SU-DHL-6 (cell line): ENCODE measurements at regions not wholly inside any gene's neighbourhood (a gene's known extent, or its start where the extent isn't known, plus 50 kb on each side); places are given as distances from the start of the nearest gene placed in this dataset.

Experiments used
- H2AFZ ChIP-seq: fragments of 200-600 bp; sonication (generic); 2 replicates; pipeline ENCODE4 v1.6.1; 2014; ENCODE audit warnings: low read depth, mild to moderate bottlenecking, moderate library complexity, mixed read lengths, antibody characterized with exemption, low read length; ENCODE audit not compliant: severe bottlenecking
- H3F3A ChIP-seq: fragments of 200-600 bp; shearing (Covaris generic); 2 replicates; pipeline ENCODE4 v1.6.0; 2016; ENCODE audit warnings: antibody characterized with exemption, mild to moderate bottlenecking; ENCODE audit not compliant: insufficient read depth
- H3K27ac ChIP-seq: fragments of 200-600 bp; sonication (generic); 2 replicates; pipeline ENCODE4 v1.5.1; 2016; ENCODE audit warnings: low read depth, mild to moderate bottlenecking, low read length, moderate library complexity, mixed read lengths
- H3K27me3 ChIP-seq: fragments of 200-600 bp; sonication (generic), shearing (Covaris generic); 2 replicates; pipeline ENCODE4 v1.6.0; 2014; ENCODE audit warnings: mild to moderate bottlenecking, low read length
- H3K36me3 ChIP-seq: fragments of 200-600 bp; sonication (generic); 2 replicates; pipeline ENCODE4 v1.6.1; 2014; ENCODE audit warnings: mild to moderate bottlenecking, low read length, mixed read lengths
- H3K4me2 ChIP-seq: fragments of 300-600, 200-600 bp; shearing (Covaris generic), sonication (generic); 2 replicates; pipeline ENCODE4 v1.6.0; 2014; ENCODE audit warnings: low read length, low read depth, mild to moderate bottlenecking; ENCODE audit not compliant: poor library complexity, severe bottlenecking
- H3K4me3 ChIP-seq: fragments of 200-600 bp; sonication (generic); 2 replicates; pipeline ENCODE4 v1.5.1; 2014; ENCODE audit warnings: antibody characterized with exemption, low read length, mild to moderate bottlenecking, mixed read lengths; ENCODE audit not compliant: insufficient read depth, poor library complexity, severe bottlenecking
- H3K79me2 ChIP-seq: fragments of 200-600 bp; sonication (generic); 2 replicates; pipeline ENCODE4 v1.6.1; 2014; ENCODE audit warnings: mild to moderate bottlenecking, low read length, moderate library complexity; ENCODE audit not compliant: insufficient read depth
- H3K9ac ChIP-seq: fragments of 200-600 bp; sonication (generic); 2 replicates; pipeline ENCODE4 v1.7.0; 2014; ENCODE audit warnings: mild to moderate bottlenecking, low read length
- H3K9me2 ChIP-seq: fragments of 200-600 bp; sonication (generic); replicated peaks from 2 replicates; pipeline ENCODE4 v1.6.1; 2014; ENCODE audit warnings: low read length; ENCODE audit not compliant: insufficient read depth
- H3K9me3 ChIP-seq: fragments of 200-600 bp; sonication (generic); 2 replicates; pipeline ENCODE4 v1.6.1; 2014; ENCODE audit warnings: low read length, mixed read lengths; ENCODE audit not compliant: insufficient read depth
- H4K20me1 ChIP-seq: fragments of 200-600 bp; sonication (generic); 2 replicates; pipeline ENCODE4 v1.6.1; 2014; ENCODE audit warnings: low read depth, mild to moderate bottlenecking, antibody characterized with exemption, low read length, moderate library complexity, mixed read lengths
- CTCF ChIP-seq: fragments of 200-600 bp; sonication (generic); IDR thresholded peaks from one replicate; pipeline ENCODE4 v1.5.1; 2017; ENCODE audit warnings: antibody characterized with exemption, mild to moderate bottlenecking, low read length, moderate library complexity; ENCODE audit not compliant: insufficient read depth, poor library complexity, severe bottlenecking
- EZH2phosphoT487 ChIP-seq: fragments of 200-600 bp; sonication (generic), shearing (Covaris generic); conservative IDR thresholded peaks from 2 replicates; pipeline ENCODE4 v1.6.1; 2018; ENCODE audit warnings: mild to moderate bottlenecking, antibody characterized with exemption, low read length, moderate library complexity, mixed read lengths

- TF ChIP-seq CTCF (no peak), EZH2phosphoT487 (no peak)
- Histone ChIP-seq H3K4me3 (no peak overlapping the region), H3K79me2 (no peaks in the 10 kb centered on the region), H3K9ac (no peak overlapping the region), H3K27ac (no peak overlapping the region), H4K20me1 (no peaks in the 10 kb centered on the region), H3K9me3 (no peaks in the 10 kb centered on the region), H2AFZ (no peak overlapping the region), H3K27me3 (no peaks in the 10 kb centered on the region), H3K36me3 (no peaks in the 10 kb centered on the region), H3F3A (no peaks in the 10 kb centered on the region), H3K9me2 (no peaks in the 10 kb centered on the region), H3K4me2 (no peak overlapping the region)
These were observed 244.6 kb upstream of the SPRY2 start for GRCh38 chr13:80585531-80585930.

GRCh38 chr13:80584785-80585184, 243.9 kb upstream of the SPRY2 start:
- H3K9ac ChIP-seq = no peak overlapping the region
- H3F3A ChIP-seq = no peaks in the 10 kb centered on the region
- no peak overlapping the region for H3K4me2 ChIP-seq
- no peaks in the 10 kb centered on the region for H3K9me2 ChIP-seq
- H3K9me3 ChIP-seq = no peaks in the 10 kb centered on the region
- no peaks in the 10 kb centered on the region for H4K20me1 ChIP-seq
- H3K27me3 ChIP-seq = no peaks in the 10 kb centered on the region
- H2AFZ ChIP-seq = no peak overlapping the region
- H3K79me2 ChIP-seq = no peaks in the 10 kb centered on the region
- no peak overlapping the region for H3K4me3 ChIP-seq
- no peak overlapping the region for H3K27ac ChIP-seq
- no peak for TF ChIP-seq CTCF
- no peak for TF ChIP-seq EZH2phosphoT487
- H3K36me3 ChIP-seq = no peaks in the 10 kb centered on the region

GRCh38 chr13:80584306-80584705, 243.4 kb upstream of the SPRY2 start:
- no peaks in the 10 kb centered on the region for H3K79me2 ChIP-seq
- no peaks in the 10 kb centered on the region for H3K9me2 ChIP-seq
- no peak overlapping the region for H2AFZ ChIP-seq
- H3K4me3 ChIP-seq = no peak overlapping the region
- no peaks in the 10 kb centered on the region for H3K9me3 ChIP-seq
- H3K4me2 ChIP-seq = no peak overlapping the region
- no peak overlapping the region for H3K27ac ChIP-seq
- H3F3A ChIP-seq = no peaks in the 10 kb centered on the region
- TF ChIP-seq EZH2phosphoT487 (no peak), CTCF (no peak)
- H3K9ac ChIP-seq = no peak overlapping the region
- no peaks in the 10 kb centered on the region for H4K20me1 ChIP-seq
- no peaks in the 10 kb centered on the region for H3K27me3 ChIP-seq
- no peaks in the 10 kb centered on the region for H3K36me3 ChIP-seq
